ENCODE measurements at regions not wholly inside any gene's neighbourhood (a gene's known extent, or its start where the extent isn't known, plus 50 kb on each side); places are given as distances from the start of the nearest gene placed in this dataset.

- no peak for TF ChIP-seq CBX2 (IDR thresholded peaks at IDR 0.05; ENCODE audit: insufficient read depth, low read length, poor library complexity, severe bottlenecking)
These were observed 124.9 kb upstream of the KCNJ16 start (continued) for GRCh38 chr17:69949973-69950695.

- ATAC-seq (peak; percentile 33; the same call in 2 of the 3 replicates), FAIRE-seq (peak; percentile 58)
- CTCF ChIA-PET (ENCODE audit: low intra/inter-chr PET ratio): no interaction called here
These were observed 124.2 kb upstream of the KCNJ16 start for GRCh38 chr17:69950701-69951418.

More at GRCh38 chr17:69950701-69951418, 124.2 kb upstream of the KCNJ16 start:
- in situ Hi-C loops (cut with MboI) (no loop called here), intact Hi-C loops (cut with micrococcal nuclease) (no loop called here)
- no peak overlapping the region; the same call in 2 of the 3 replicates for H3K27ac ChIP-seq (ENCODE audit: extremely low read depth, low read depth, low read length)
- peaks cover 0 to 2% of the 10 kb centered on the region in 2 experiments; a peak in 2 of 5 replicates for H3K4me1 ChIP-seq (replicated peaks in 1 of 2; ENCODE audit: control insufficient read depth in 2 of 2, insufficient read depth in 2 of 2, low read length in 2 of 2)
- no peaks in the 10 kb centered on the region for H4K20me1 ChIP-seq (replicated peaks; ENCODE audit: control insufficient read depth, insufficient read depth, low read length)
- no peak overlapping the region; the same call in 1 of the 2 replicates for H3K4me2 ChIP-seq (ENCODE audit: insufficient read depth, low read length)
- H3K27me3 ChIP-seq (ENCODE audit: control insufficient read depth in 2 of 2, insufficient read depth in 2 of 2, low read length in 2 of 2): no peaks in the 10 kb centered on the region
- H3K36me3 ChIP-seq (ENCODE audit: control insufficient read depth, insufficient read depth, low read length): no peaks in the 10 kb centered on the region; the same call in 2 of the 3 replicates
- no peak overlapping the region for H2AFZ ChIP-seq (ENCODE audit: low read depth, low read length)
- no TSS peak for BruUV-seq (replicated peaks)
- no peaks in the 10 kb centered on the region for H3K79me2 ChIP-seq (ENCODE audit: control insufficient read depth, insufficient read depth, low read length)
- no peak overlapping the region for H3K4me3 ChIP-seq
- TF ChIP-seq PCBP1 (IDR thresholded peaks at IDR 0.05; ENCODE audit: low read depth, low read length, poor library complexity, severe bottlenecking) (no peak), TCF7 (IDR thresholded peaks at IDR 0.05; ENCODE audit: borderline replicate concordance) (no peak), CBFA2T2 (conservative IDR thresholded peaks at IDR 0.05) (peak; percentile 30; the same call in 1 of the 2 replicates), XRCC4 (IDR thresholded peaks at IDR 0.05; ENCODE audit: extremely low read depth, insufficient read depth, insufficient read length) (no peak), ZBED1 (IDR thresholded peaks at IDR 0.05) (no peak), NUFIP1 (IDR thresholded peaks at IDR 0.05; ENCODE audit: partially characterized antibody) (no peak), TAL1 (IDR thresholded peaks at IDR 0.05) (peak; percentile 19; the same call in 1 of the 2 replicates), CBFA2T3 (IDR thresholded peaks at IDR 0.05) (peak; percentile 68), NR2C1 (IDR thresholded peaks at IDR 0.05) (peak; percentile 57; the same call in 1 of the 2 replicates), NR2C1 (tag; IDR thresholded peaks at IDR 0.05) (peak; percentile 38; the same call in 1 of the 2 replicates), ARID3A (IDR thresholded peaks at IDR 0.05; ENCODE audit: borderline replicate concordance, low read depth, low read length) (no peak)
- H3K9me3 ChIP-seq (replicated peaks; ENCODE audit: control insufficient read depth, insufficient read depth, low read depth, low read length): 0 out of 2 replicates have a peak, but pooled peaks cover 4% of the 10 kb centered on the region
- no peak overlapping the region for H3K9ac ChIP-seq (ENCODE audit: insufficient read depth in 1 of 2, low read depth in 2 of 2, low read length in 2 of 2)
- POLR2A ChIA-PET: interaction anchor here (0.6 to 1.2 kb wide), 2 partner anchors 11 to 108 kb away, joined by 3 read pairs; no protein-coding TSS in a partner anchor
- DNase-seq (ENCODE audit: extremely low read depth in 1 of 4, low spot score in 3 of 4): peak in 2 of 4 experiments; percentile 28 to 62
- no peaks in the 10 kb centered on the region for H3K9me1 ChIP-seq (ENCODE audit: control insufficient read depth, insufficient read depth, low read length)

Measured in K562 (cell line).